NCI-H2029 treated with DMSO at 0.1 percent for 48 hours (cell line): ENCODE measurements at regions not wholly inside any gene's neighbourhood (a gene's known extent, or its start where the extent isn't known, plus 50 kb on each side); places are given as distances from the start of the nearest gene placed in this dataset.
A peak's percentile ranks its signal among the peaks of the same experiment; 100 is the strongest.

Source experiments
- DNase-seq: peaks from one replicate; lab custom pipeline; 2025; lab: John Stamatoyannopoulos, UW

DNA sequence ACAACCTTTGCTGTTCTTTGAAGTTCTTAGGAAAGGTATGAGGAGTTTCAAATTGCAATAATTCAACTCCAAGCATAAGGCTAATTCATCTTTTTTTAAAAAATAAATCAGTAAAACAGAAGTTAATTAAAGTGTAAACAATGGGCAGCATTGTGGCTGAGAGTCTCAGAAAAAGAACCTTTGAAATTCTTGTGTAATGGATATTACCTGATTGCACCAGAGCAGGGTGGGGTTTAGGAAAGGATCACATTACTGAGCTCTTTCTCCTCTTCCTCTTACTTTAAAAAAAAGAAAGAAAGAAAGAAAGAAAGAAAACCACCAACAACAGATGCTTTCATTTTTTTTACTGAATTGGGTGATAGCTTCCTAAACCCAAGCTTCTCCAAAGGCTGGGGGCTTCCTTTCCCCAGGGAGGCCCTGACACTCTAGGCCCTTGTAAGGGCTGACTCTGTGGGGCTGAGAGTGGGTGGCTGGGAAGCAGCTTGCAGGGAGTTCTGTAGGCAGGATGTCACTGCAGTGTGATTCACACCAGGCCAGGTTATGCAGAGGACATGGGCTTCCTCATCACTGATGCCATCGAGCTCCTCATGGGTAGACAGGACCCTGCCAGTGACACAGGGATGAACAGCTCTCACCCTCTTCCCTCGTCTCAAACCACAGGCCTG is 564.5 kb downstream of the FGF9 start:
- no peak for DNase-seq

DNA sequence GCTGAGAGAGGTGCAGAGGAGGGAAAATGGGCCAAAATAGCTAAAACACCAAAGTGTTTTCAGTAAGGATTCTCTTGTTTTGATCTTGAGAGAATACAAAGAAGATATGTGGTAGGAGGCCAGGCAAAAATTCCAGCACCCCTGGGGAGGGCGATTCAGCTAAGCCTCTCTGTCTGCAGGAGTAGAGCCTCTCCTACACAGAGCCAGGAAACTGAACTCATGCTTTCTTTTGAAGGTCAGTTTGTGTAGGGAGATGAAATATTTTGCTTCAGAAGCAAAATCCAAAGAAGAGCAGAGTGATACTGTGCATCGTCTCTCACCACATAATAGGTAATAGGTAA is 565.0 kb downstream of the FGF9 start:
- no peak for DNase-seq

DNA sequence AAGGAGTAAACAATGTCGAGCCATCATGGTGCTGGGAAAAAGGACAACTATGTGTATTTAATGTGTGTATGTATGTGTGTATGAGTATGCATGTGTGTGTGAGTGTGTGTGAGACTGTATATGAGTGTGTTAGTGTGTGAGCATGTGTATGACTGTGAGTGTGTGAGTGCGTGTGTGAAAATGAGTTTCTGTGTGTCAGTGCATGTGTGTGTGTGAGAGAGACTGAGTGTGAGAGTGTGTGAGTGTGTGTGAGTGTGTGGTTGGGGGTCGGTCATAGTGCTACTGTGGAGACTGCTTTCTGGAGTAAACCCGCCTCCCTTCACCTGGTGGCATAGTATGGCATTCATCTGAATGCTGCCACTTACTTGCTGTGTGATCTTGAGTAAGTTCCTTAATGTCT is 567.4 kb downstream of the FGF9 start:
- DNase-seq, result no peak

DNA sequence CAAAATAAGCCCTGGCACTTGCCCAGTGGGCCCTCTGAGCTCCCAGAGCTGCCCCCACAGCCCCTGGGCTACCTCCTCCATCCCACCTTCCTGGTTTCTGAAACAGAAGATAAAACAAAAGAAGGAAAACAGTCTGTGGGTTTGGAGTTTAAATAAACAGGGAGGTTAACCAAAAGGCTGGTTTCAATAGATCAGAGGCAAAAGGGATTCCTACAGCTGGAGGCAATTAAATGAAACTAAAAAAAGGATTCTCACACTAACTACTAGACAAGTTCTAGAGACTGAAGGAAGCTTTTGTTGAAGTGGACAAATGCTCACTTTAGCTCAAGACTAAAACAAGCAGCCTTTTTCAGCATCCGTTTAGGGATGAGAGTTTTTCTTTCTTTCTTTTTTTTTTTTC is 569.8 kb downstream of the FGF9 start:
- DNase-seq, result no peak

DNA sequence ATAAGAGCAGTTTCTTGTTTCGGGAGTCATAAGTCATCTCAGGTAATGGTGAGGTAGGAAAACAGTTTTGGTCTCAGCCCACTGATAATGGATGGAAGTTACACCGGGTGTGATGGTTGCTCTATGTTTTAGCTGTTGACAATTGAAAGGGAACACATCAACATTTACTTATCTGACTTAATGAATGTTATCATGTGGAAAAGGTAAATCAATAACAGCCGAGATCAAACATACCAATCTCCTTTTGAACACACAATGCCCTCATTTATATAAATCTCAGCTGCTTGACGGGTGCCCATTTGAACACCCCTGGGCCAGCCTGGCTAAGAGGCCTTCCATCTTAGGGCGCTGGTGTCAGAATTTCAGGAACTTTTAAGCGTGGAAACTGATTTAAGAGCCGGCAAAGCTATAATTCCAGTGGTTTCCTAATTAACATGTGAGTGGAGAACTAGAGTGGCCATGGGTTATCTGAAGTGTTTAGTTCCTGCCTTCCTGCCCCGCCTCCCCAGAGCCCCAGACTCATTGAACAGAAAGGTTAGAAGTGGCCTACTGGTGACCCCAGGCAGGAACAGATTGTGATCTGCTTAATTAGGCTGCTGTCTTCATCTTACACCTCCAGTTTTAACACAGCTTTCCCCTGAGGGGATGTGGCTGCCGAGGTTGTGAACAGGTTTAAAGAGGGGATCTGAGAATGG is 572.7 kb downstream of the FGF9 start:
- no peak for DNase-seq

DNA sequence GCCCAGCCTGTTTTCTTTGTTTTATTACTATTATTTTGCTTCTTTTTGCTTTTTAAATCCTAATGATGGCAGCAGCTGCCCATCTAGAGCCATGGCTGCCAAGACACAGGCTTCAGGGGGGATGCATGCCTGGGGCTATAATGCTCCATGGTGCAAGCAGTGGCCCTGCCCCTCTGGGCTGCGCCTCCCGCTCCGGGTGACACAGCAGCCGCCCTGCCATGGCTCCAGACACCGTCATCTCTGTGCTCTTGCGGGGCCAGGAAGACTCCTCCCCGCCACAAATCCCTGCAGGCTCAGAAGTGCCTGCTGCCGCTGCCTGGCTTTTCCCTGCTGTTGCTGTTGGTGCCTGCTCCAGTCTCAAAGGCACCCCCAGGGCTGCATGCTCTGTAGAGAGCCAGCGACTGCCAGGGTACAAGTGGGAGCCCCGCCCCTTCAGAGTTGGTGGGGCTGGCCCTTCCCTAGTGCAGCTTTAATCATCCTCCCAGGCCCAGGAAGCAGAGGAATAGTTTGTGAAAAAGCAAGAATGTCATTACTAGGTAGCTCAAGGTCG is 581.5 kb downstream of the FGF9 start:
- no peak for DNase-seq

DNA sequence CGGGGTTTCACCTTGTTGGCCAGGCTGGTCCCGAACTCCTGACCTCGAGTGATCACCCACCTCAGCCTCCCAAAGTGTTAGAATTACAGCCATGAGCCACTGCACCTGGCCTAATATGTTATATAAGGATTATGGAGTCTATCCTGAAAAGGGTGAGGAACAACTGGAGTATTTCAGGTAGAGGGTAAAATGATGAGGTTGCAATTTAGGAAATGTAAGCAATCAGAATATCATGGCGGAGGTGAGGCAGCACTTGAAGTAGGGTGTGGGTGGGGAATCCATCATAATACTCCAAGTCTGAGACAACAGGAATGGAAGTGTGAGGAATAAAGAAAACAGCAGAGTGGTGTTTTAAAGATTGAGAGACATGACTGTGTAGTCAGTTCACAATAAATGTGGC is 582.2 kb downstream of the FGF9 start:
- DNase-seq, result no peak

DNA sequence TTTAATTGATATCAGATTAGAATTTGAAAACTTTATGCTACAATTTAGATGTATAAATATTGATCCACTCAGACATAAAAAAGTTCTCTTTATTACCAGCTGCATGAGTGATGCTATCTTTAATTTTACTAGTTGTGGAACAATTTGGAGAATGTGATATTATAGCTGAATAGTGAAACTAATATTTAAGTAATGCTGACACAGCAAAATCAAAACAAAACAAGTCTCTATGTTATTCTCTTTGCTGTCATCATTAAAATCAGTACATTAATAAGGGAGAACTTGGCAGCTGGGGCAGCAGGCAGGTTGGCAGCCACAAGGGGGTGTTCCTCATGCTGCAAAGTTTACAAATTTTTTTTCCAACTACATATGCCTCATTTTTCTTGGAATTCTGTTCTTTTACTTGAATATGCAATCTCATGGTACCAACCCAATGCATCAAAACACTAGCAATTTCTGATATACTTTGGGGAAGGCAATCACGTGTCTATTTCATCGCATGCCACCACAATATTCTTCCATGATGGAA is 585.3 kb downstream of the FGF9 start:
- DNase-seq, result no peak

DNA sequence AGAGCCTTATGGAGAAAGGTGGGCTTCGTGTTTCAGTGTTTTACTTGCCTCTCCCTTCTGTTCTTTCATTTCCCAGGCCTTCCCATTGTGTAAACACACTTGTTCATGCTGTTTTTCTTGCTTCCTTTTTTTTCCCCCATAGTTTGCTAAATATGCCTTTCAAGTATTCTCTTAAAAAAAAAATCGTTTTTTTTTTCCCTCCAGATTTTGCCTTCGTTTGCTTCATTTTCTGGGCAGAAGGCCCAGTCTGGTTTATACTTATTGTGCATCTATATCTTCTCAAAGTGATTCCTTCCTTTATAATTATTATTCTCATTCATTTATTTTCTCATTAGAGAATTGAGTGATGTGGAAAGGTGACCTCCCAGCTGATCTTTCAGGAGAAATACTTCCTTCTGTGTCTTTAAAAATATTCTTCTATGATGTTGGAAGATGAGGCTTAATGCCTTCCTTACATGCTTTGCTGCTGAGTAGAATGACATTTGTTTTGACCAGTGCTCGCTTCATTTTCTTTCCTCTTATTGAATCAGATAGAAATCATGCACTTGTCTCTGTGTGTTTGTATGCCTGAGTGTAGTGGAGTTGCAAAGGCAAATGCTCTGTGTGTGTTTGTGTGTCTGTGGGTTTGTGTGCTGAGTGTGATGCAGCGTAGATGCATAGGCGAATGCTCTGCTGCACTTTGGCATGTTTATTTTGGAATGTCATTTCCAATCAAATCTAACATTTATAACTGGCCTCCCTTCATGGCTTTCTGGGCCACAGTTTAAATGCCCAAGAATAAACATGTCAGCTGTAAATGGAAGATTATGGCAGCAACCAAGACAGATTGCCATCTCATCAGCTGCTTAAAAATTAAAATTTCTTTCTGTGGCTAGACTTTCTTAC is 591.4 kb downstream of the FGF9 start:
- DNase-seq, result no peak

DNA sequence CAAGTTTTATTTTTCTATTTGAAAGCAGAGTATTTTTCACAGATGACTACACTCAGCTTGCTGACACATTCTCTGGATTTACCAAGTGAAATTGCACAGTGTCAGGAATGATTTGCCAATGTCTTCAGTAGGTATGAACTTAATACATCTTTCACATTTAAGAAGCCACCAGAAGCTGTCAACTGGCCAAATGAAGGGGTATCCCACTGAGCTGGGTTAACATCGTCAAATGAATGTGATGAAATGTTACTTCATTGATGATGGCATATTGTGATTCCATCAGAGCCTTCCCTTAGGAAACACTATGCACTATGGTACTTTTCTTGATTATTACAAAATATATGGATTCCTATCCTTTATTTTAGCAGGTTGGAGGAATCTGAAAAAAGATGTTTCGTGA is 592.3 kb downstream of the FGF9 start:
- DNase-seq, result no peak

DNA sequence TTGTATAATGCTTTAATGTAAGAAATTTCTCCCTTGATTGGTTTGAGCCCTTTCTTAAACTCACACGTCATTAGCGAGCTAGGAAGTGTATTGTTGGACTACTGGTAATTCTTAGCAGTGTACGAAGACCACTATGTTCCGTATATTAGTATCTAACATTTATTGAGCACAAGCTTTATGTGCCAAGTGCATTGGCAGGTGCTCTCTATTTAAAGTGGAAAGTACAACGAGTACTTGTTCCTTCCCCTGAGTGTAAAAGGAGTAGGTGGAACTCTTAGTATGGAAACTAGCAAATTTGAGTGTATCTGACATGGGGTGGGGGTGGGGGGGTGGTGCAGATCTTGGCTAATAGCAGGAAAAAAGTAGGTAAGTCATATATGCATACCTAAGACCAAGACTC is 594.7 kb downstream of the FGF9 start:
- DNase-seq, result no peak

DNA sequence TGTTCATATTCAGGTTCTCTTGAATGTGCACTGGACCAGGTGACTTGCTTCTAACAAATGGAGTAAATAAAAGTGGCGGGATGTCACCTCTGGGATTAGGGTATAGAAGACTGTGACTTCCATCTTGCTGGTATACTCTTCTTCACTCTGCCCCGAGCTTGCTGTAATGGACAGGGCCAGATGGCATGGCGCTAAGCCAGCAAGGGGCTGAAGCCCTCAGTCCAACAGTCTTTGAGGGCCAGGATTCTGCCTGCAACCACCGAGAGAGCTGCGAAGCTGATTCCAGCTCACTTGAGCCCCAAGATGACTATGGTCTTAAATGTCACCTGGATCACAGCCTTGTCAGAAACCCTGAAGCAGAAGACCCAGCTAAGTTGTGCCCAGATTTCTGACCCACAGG is 600.0 kb downstream of the FGF9 start:
- DNase-seq, result no peak

DNA sequence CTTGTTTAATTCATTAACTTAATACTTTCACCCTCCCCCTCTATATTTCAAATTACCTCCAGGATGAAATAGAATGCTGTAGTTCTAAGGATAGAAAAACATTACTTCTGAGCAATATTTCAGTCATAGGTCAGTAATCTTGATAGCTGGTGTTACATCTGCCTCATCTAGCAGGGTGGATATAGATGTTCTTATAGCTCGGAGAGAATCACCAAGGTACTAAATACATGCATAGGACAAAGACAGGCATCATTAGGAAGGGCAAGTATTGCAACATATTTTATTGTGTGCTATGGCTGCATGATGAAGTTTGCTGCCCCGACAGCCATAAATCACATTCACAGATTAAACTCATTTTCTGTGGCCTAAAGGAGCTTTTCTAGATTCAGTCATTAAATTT is 601.0 kb downstream of the FGF9 start:
- no peak for DNase-seq

DNA sequence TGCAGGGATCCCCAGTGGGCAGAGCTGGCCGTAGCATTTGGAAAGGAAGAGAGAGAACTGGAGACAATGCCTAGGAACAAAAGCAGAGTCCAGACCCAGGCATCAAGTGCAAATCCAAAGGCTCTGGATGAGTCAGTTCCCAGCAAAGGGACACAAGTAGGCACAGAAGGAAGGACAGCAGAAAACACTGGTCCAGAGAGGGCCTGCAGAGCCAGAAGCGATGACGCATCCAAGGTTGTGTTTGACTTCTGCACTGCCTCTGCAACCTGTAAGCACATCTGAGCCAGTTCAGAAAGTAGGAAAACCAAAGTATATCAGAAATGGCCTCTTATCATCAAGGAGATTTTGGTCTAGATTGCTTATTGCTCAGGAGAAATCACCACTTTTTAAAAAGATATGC is 604.5 kb downstream of the FGF9 start:
- no peak for DNase-seq

DNA sequence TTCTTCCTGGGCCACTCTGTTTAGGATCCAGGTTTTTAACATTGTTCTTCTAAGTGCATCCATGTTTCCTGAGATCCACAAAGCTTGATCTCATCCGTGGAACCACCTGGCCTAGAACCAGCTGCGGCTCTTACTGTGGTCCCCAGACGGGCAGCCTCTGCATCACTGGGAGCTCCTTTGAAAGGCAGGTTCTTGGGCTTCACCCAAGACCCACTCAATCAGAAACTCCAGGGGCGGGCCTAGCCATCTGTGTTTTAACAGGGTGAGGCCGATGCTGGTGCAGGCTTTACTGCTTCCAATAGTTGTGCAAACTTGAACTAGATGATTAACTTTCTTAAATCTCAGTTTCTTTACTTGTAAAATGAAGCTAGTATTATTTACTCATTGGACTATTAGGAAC is 605.7 kb downstream of the FGF9 start:
- no peak for DNase-seq

DNA sequence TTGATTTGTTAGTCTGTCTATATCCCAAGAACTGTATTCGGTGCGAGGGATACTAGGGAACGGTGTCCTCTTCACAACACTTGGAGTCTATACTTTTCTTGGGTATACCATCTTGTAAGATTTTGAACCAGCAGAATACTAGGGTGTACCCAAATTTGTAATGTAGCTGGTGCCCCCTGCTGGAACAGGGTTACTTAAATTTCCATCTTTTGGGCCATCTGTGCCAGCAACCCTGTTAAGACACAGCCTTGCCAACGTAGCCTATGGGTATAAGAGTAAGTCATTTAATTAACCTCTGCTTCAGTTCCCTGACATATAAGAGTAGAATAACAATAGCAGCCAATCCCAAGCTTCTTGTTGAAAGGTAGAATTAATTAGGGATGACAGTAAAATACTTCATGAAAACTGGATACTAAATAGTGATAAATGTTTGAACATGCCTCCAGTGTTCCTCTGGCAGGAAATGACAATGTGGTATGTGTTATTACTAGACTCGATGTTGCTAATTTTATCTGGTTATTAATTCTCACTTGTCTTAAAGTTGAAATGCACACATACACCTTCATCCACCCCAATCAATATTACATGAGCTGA is 607.6 kb downstream of the FGF9 start:
- DNase-seq, result peak; percentile 0

DNA sequence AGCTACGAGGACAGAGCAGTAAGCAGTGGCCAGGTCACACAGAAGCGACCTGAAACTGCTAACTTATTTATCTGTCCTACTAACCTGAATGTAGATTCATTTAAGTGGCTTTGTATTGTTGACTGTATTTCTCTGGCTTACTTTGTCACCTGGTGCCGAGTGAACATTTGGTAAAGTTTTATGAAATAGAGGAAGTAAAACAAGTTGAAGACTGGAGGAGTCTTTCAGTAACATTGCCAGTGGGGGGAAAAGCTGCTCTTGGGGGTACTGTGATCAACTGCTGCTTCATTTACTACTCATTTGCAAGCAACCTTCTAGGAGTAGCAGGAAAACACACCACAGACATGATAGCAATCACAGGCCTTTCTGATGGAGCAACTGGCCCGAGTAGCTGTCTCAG is 615.0 kb downstream of the FGF9 start:
- no peak for DNase-seq

DNA sequence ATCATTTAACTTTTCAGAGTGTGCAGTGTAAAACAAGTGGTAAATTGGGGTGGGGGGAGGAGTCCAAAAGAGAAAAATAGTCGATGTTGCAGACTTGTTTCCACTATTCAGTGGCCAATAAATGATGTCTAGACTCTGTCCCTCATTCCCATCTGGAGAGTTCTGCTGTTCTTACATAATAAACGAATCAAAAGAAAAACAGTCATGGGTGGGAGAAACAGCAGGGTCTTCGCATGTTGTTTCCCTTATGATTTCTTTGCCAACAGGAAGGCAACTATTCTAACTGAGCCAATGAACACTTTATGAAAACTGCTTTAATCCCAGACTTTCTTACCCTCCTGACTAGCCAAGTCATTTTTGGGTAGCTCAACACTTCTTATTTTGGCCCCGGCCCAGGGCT is 615.5 kb downstream of the FGF9 start:
- no peak for DNase-seq

DNA sequence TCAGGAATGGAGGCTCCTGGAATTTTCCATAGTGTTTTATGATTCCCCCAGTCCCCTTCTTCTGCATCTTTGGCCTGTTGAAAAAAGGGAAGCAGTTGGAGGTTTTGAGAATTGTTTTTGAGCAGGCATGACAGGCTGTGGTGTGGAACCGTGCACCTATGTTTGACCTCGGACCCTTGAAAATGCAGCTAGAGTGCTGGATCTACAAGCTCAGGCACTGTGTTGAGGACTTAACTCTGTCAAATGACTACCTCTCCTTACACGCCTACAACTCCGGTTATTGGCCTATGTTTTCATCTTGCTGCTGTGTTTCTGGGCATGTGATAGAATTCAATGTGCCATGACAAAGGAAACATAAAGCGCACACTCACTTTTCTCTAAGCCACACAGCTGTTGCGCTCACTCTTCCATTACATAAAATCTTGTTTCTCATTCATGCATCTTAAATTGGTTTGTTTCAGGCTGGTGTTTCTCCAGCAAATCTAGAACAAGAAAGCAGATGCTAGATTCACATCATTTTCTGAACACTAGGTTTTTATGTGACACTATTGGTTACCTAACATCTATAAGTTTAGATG is 616.6 kb downstream of the FGF9 start:
- no peak for DNase-seq

DNA sequence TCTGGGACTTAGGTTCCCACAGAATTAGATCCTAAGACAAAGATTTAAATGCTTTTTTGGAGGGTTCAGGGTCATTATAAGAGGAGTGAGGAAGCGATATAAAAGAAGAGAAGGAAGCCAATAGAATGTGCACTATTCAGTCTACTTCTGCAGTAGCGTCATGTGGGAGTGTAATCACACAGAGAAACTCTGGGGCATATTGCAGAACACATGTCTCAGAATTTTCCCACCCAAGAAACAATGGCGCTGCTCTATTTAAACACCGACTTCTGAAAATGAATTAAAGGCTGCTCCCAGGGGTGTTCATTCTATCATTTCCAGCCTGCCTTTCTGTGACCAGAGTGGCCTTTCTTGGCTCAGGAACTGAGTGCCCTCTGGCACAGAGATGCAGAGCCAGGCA is 617.6 kb downstream of the FGF9 start:
- no peak for DNase-seq

DNA sequence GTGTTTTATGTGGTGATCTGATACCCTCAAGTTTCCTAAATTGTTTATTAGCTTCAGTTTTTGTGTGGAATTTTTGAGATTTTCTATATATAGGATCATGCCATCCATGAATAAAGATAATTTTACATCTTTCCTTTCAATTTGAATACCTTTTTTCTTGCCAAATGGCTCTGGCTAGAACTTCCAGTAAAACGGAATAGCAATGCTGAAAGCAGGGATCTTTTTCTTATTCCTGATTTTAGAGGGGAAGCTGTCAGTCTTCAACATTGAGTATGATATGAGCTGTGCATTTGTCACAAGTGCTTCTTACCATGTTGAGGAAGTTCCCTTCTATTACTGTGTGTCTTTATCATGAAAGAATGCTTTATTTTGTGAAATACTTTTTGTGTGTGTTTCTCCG is 618.8 kb downstream of the FGF9 start:
- no peak for DNase-seq

DNA sequence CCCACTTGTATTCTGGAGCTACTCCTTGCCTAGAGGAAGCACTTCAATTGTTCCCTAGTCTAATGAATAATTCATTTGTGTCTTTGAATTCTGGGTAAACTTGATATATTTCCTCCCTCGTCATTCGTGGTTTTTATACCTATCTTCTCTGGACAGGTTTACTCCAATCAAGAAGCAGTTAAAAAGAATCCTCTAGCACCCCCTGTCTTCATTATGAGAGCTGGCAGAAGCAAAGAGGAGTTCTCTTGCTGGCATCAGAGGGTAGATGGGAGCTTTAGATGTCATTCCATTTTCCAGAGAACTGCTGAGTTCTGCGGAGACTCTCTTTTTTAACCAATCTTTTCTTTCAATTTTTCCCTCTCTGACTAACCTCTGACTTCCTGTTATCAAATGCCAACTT is 627.7 kb downstream of the FGF9 start:
- no peak for DNase-seq
